ENCODE measurements at regions not wholly inside any gene's neighbourhood (a gene's known extent, or its start where the extent isn't known, plus 50 kb on each side); places are given as distances from the start of the nearest gene placed in this dataset.

GRCh38 chr14:23776296-23776695 is 140.1 kb downstream of the DHRS2 start:
- TF ChIP-seq POLR2A (IDR thresholded peaks at IDR 0.05; ENCODE audit: low read length), result no peak
- TF ChIP-seq CTCF (IDR thresholded peaks at IDR 0.05), result no peak
- no peak for TF ChIP-seq RNF2 (IDR thresholded peaks at IDR 0.05; ENCODE audit: borderline replicate concordance, low read depth)
- no peak for TF ChIP-seq USF2 (IDR thresholded peaks at IDR 0.05)
- no peak for TF ChIP-seq HDAC2 (IDR thresholded peaks at IDR 0.05)
- TF ChIP-seq FOSL2 (IDR thresholded peaks at IDR 0.05), result no peak
- no peak for TF ChIP-seq FOSL2 (CRISPR knock-in tag; IDR thresholded peaks at IDR 0.05)
